GM23338 (cell line): ENCODE measurements at regions not wholly inside any gene's neighbourhood (a gene's known extent, or its start where the extent isn't known, plus 50 kb on each side); places are given as distances from the start of the nearest gene placed in this dataset.

Experiments used
- ATAC-seq: fragments of 200-7000 bp; cut with Tn5 transposase; 3 replicates; pipeline ENCODE4 v1.9.1; 2020
- DNase-seq: peaks from one replicate; pipeline ENCODE4 v3.0.0-alpha.2; 2015; ENCODE audit warnings: low spot score
- H2AFZ ChIP-seq: fragments of 200-600 bp; sonication (generic); 2 replicates; pipeline ENCODE4 v1.8.0; 2016; ENCODE audit warnings: antibody characterized with exemption, mild to moderate bottlenecking, moderate library complexity
- H3F3A ChIP-seq: fragments of 200-600 bp; sonication (generic); replicated peaks from 2 replicates; pipeline ENCODE4 v1.8.0; 2017; ENCODE audit warnings: antibody characterized with exemption, mixed run types, low read depth
- H3K27ac ChIP-seq: fragments of 200-600 bp; sonication (generic); 2 replicates; pipeline ENCODE4 v1.6.1; 2016; ENCODE audit warnings: low read depth
- H3K27me3 ChIP-seq: fragments of 200-600 bp; sonication (generic); 2 replicates; pipeline ENCODE4 v1.8.0; 2016; ENCODE audit warnings: mild to moderate bottlenecking, mixed run types, moderate library complexity; ENCODE audit not compliant: insufficient read depth
- H3K36me3 ChIP-seq: fragments of 200-600 bp; sonication (generic); 2 replicates; pipeline ENCODE4 v1.8.0; 2016; ENCODE audit warnings: mild to moderate bottlenecking; ENCODE audit not compliant: insufficient read depth
- H3K4me1 ChIP-seq: fragments of 200-600 bp; sonication (generic); 2 replicates; pipeline ENCODE4 v1.8.0; 2016; ENCODE audit warnings: mild to moderate bottlenecking, moderate library complexity; ENCODE audit not compliant: insufficient read depth
- H3K4me2 ChIP-seq: fragments of 200-600 bp; sonication (generic); 2 replicates; pipeline ENCODE4 v1.7.1; 2017; ENCODE audit warnings: mixed run types
- H3K4me3 ChIP-seq: fragments of 200-600 bp; sonication (generic); 2 replicates; pipeline ENCODE4 v1.6.1; 2016; ENCODE audit warnings: mixed run types
- H3K79me2 ChIP-seq: fragments of 200-600 bp; sonication (generic); replicated peaks from 2 replicates; pipeline ENCODE4 v1.8.0; 2017; ENCODE audit warnings: mild to moderate bottlenecking; ENCODE audit not compliant: insufficient read depth
- H3K9me2 ChIP-seq: fragments of 200-600 bp; sonication (generic); 2 replicates; pipeline ENCODE4 v1.8.0; 2017; ENCODE audit not compliant: insufficient read depth
- H4K20me1 ChIP-seq: fragments of 200-600 bp; sonication (generic); replicated peaks from 2 replicates; pipeline ENCODE4 v1.8.0; 2017; ENCODE audit warnings: mild to moderate bottlenecking; ENCODE audit not compliant: insufficient read depth
- H3K27ac Mint-ChIP-seq: 2 replicates; pipeline ENCODE4 v1.8.0; 2020; ENCODE audit warnings: inconsistent platforms, mild to moderate bottlenecking, moderate library complexity, mixed read lengths
- H3K27me3 Mint-ChIP-seq: 3 replicates; pipeline ENCODE4 v1.8.0; 2022; ENCODE audit warnings: low read depth, mild to moderate bottlenecking, moderate library complexity, mixed read lengths, inconsistent platforms; ENCODE audit not compliant: insufficient read depth, poor library complexity
- H3K36me3 Mint-ChIP-seq: 3 replicates; pipeline ENCODE4 v1.8.0; 2021; ENCODE audit warnings: low read depth, mild to moderate bottlenecking, inconsistent platforms, moderate library complexity, mixed read lengths
- H3K4me1 Mint-ChIP-seq: 3 replicates; pipeline ENCODE4 v1.8.0; 2020; ENCODE audit warnings: mild to moderate bottlenecking, inconsistent platforms, mixed read lengths
- H3K4me3 Mint-ChIP-seq: 3 replicates; pipeline ENCODE4 v1.8.0; 2021; ENCODE audit warnings: moderate library complexity, mild to moderate bottlenecking, inconsistent platforms, mixed read lengths
- H3K9me3 Mint-ChIP-seq: 3 replicates; pipeline ENCODE4 v1.8.0; 2020; ENCODE audit warnings: moderate library complexity, mild to moderate bottlenecking, inconsistent platforms, mixed read lengths
- CREB1 ChIP-seq: fragments of 250-450 bp; sonication (Bioruptor Pico); IDR thresholded peaks from 2 replicates; pipeline ENCODE4 v1.5.0; 2020; ENCODE audit warnings: low read depth, mild to moderate bottlenecking, moderate library complexity
- ETS1 ChIP-seq: IDR thresholded peaks from 2 replicates; pipeline ENCODE4 v1.6.1; 2016; ENCODE audit warnings: antibody characterized with exemption
- EZH2 ChIP-seq: fragments of 200-600 bp; sonication (generic); IDR thresholded peaks from one replicate; pipeline ENCODE4 v1.8.0; 2017; ENCODE audit warnings: antibody characterized with exemption, mild to moderate bottlenecking, low read depth; ENCODE audit not compliant: unreplicated experiment
- NANOG ChIP-seq: IDR thresholded peaks from 2 replicates; pipeline ENCODE4 v1.6.1; 2016; ENCODE audit warnings: antibody characterized with exemption, borderline replicate concordance
- POLR2AphosphoS5 ChIP-seq: IDR thresholded peaks from 2 replicates; pipeline ENCODE4 v1.6.1; 2016; ENCODE audit warnings: antibody characterized with exemption, low read depth
- ZNF114 ChIP-seq: fragments of 250-450 bp; sonication (Bioruptor Pico); IDR thresholded peaks from 2 replicates; pipeline ENCODE4 v1.5.0; 2020; ENCODE audit warnings: mild to moderate bottlenecking, moderate library complexity
- ZNF331 ChIP-seq: fragments of 250-450 bp; sonication (Bioruptor Pico); IDR thresholded peaks from 2 replicates; pipeline ENCODE4 v1.5.0; 2020; ENCODE audit warnings: low read depth, mild to moderate bottlenecking, moderate library complexity
- ZNF462 ChIP-seq: fragments of 250-450 bp; sonication (Bioruptor Pico); IDR thresholded peaks from 2 replicates; pipeline ENCODE4 v1.5.0; 2020; ENCODE audit warnings: mild to moderate bottlenecking, moderate library complexity

GRCh38 chr13:73394066-73394465, 335.3 kb downstream of the KLF5 start:
- DNase-seq (no peak), ATAC-seq (no peak)
- no peaks in the 10 kb centered on the region for H3K36me3 ChIP-seq
- no peaks in the 10 kb centered on the region for H3K9me2 ChIP-seq
- H4K20me1 ChIP-seq, result no peaks in the 10 kb centered on the region
- H3K27me3 Mint-ChIP-seq, result peaks cover 2% of the 10 kb centered on the region
- TF ChIP-seq ZNF114 (CRISPR knock-in tag) (no peak), NANOG (no peak), ZNF462 (CRISPR knock-in tag) (no peak), CREB1 (CRISPR knock-in tag) (no peak), ETS1 (no peak), EZH2 (no peak), ZNF331 (CRISPR knock-in tag) (no peak), POLR2AphosphoS5 (no peak)
- no peaks in the 10 kb centered on the region for H3F3A ChIP-seq
- H3K27ac Mint-ChIP-seq, result no peak overlapping the region
- H3K4me1 Mint-ChIP-seq, result peaks cover 15% of the 10 kb centered on the region
- H3K79me2 ChIP-seq, result no peaks in the 10 kb centered on the region
- peaks cover 6% of the 10 kb centered on the region; the same call in 1 of the 2 replicates for H3K4me1 ChIP-seq
- H3K27me3 ChIP-seq, result no peaks in the 10 kb centered on the region
- no peak overlapping the region for H3K4me2 ChIP-seq
- no peaks in the 10 kb centered on the region for H3K36me3 Mint-ChIP-seq
- H3K4me3 Mint-ChIP-seq, result no peak overlapping the region
- no peaks in the 10 kb centered on the region; the same call in 2 of the 3 replicates for H3K9me3 Mint-ChIP-seq
- H2AFZ ChIP-seq, result no peak overlapping the region
- no peak overlapping the region for H3K27ac ChIP-seq
- H3K4me3 ChIP-seq, result no peak overlapping the region
